Calu3 (cell line): ENCODE measurements at regions not wholly inside any gene's neighbourhood (a gene's known extent, or its start where the extent isn't known, plus 50 kb on each side); places are given as distances from the start of the nearest gene placed in this dataset.
"Not testable (repeated sequence)": the region's sequence is repeated elsewhere in the genome, so short reads cannot be mapped to it uniquely, and the experiment has no call there.

ENCODE experiments used
- BruUV-seq: library from RNA; stranded (reverse); fragments of 400-500 nt; replicated peaks from 2 replicates; lab custom pipeline; 2021; lab: Mats Ljungman, UMichigan
- CTCF ChIA-PET: fragments of 300-600 bp; sonication (Branson Sonifier 250); formaldehyde crosslinking; loops from one replicate; lab custom pipeline; 2022; ENCODE audit warnings: antibody characterized with exemption; lab: Charles Lee
- DNase-seq: peaks from one replicate; pipeline ENCODE4 v3.0.0; 2022
- H3K27ac Mint-ChIP-seq: one replicate; pipeline ENCODE4 v1.8.0; 2022; ENCODE audit warnings: mixed read lengths; ENCODE audit not compliant: unreplicated experiment
- H3K27me3 Mint-ChIP-seq: one replicate; pipeline ENCODE4 v1.8.0; 2022; ENCODE audit warnings: mixed read lengths; ENCODE audit not compliant: unreplicated experiment
- H3K36me3 Mint-ChIP-seq: one replicate; pipeline ENCODE4 v1.8.0; 2022; ENCODE audit warnings: mild to moderate bottlenecking, moderate library complexity, mixed read lengths; ENCODE audit not compliant: insufficient read depth, unreplicated experiment
- H3K4me1 Mint-ChIP-seq: one replicate; pipeline ENCODE4 v1.8.0; 2022; ENCODE audit warnings: mild to moderate bottlenecking, low read depth, mixed read lengths; ENCODE audit not compliant: unreplicated experiment
- H3K4me3 Mint-ChIP-seq: one replicate; pipeline ENCODE4 v1.8.0; 2022; ENCODE audit warnings: mild to moderate bottlenecking, low read depth, moderate library complexity, mixed read lengths; ENCODE audit not compliant: unreplicated experiment
- H3K9me3 Mint-ChIP-seq: one replicate; pipeline ENCODE4 v1.8.0; 2022; ENCODE audit warnings: low read depth, mixed read lengths; ENCODE audit not compliant: unreplicated experiment
- CTCF ChIP-seq: fragments of 200-600 bp; IDR thresholded peaks from one replicate; pipeline ENCODE4 v1.8.0; 2022; ENCODE audit warnings: antibody characterized with exemption; ENCODE audit not compliant: unreplicated experiment
- intact Hi-C: fragments of 100-400 bp; cut with micrococcal nuclease; formaldehyde crosslinking; loops from one replicate; pipeline ENCODE4 v1.10.0; 2022; ENCODE audit not compliant: unreplicated experiment

DNA sequence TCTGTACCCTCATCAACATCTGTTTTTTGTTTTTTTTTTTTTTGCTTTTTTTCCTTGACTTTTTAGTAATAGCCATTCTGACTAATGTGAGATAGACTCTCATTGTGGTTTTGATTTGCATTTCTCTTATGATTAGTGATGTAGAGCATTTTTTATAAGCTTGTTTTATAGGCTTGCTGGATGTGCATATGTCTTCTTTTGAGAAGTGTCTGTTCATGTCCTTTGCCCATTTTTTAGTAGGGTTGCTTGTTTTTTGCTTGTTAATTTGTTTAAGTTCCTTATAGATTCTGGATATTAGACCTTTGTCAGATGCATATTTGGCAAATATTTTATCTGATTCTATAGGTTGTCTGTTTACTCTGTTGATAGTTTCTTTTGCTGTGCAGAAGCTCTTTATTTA is 53.5 kb upstream of the FAR1 start:
- CTCF ChIA-PET, H3K4me1 Mint-ChIP-seq, H3K4me3 Mint-ChIP-seq, H3K9me3 Mint-ChIP-seq, BruUV-seq, intact Hi-C loops, H3K36me3 Mint-ChIP-seq, H3K27ac Mint-ChIP-seq, DNase-seq: not testable (repeated sequence)
- H3K27me3 Mint-ChIP-seq: peaks cover 13% of the 10 kb centered on the region

- H3K36me3 Mint-ChIP-seq: no peaks in the 10 kb centered on the region
- BruUV-seq: no TSS peak
These were observed 59.8 kb upstream of the FAR1 start for GRCh38 chr11:13608656-13609055.

DNA sequence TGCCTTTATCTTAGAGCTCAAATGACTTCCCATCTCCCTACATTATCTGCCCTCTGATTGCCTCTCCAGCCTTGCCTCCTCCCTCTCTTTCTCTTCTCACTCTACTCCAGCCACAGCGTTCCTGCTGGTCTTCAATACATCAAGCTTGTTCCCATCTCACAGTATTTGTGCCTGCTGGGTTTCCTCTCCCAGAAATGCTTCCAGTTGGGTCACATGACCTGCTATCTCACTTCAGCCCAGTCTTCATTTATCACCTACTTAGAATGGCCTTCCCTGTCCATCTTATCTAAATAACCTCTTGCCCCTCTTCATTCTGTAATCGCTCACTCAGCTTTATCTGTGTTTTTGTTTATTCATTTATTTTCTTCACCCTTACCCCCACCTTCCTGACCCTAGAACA is 61.8 kb upstream of the FAR1 start:
- Mint-ChIP-seq H3K27me3 (peaks cover 11% of the 10 kb centered on the region), H3K9me3 (no peaks in the 10 kb centered on the region), H3K4me3 (no peak overlapping the region), H3K4me1 (no peaks in the 10 kb centered on the region), H3K27ac (no peak overlapping the region), H3K36me3 (no peaks in the 10 kb centered on the region)
- CTCF ChIA-PET: no interaction called here
- BruUV-seq: no TSS peak
- DNase-seq: no peak
- no peak for TF ChIP-seq CTCF
- intact Hi-C loops: no loop called here

More at GRCh38 chr11:13608656-13609055, 59.8 kb upstream of the FAR1 start:
- Mint-ChIP-seq H3K4me1 (no peaks in the 10 kb centered on the region), H3K27me3 (peaks cover 13% of the 10 kb centered on the region), H3K9me3 (no peaks in the 10 kb centered on the region), H3K27ac (no peak overlapping the region), H3K4me3 (no peak overlapping the region)
- TF ChIP-seq CTCF: no peak
- CTCF ChIA-PET: no interaction called here
- intact Hi-C loops: no loop called here
- no peak for DNase-seq

- CTCF ChIA-PET: no interaction called here
- Mint-ChIP-seq H3K36me3 (no peaks in the 10 kb centered on the region), H3K4me1 (no peaks in the 10 kb centered on the region), H3K9me3 (no peaks in the 10 kb centered on the region), H3K27me3 (peaks cover 28% of the 10 kb centered on the region), H3K4me3 (no peak overlapping the region), H3K27ac (no peak overlapping the region)
- DNase-seq: no peak
- intact Hi-C loops: no loop called here
- no peak for TF ChIP-seq CTCF
- BruUV-seq: no TSS peak
These were observed 64.8 kb upstream of the FAR1 start for GRCh38 chr11:13603661-13604060.

DNA sequence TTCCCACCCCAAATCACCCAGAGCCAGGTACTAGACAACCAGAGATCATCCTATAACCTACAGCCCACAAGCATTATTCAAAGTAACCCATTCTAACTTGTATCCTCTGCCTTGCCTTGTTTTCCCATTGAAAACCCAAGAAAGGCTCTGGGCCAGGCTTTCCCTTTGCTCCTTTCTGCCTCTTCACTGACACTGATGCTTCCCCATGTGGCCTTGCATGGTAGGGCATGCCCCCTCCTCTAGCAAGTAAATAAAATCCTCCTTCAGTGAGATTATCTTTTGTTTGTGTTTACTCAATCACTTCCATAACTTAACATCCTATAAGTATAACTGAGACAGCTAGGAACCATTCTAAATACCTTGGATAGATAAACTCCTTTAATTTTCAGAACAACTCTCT is 65.6 kb upstream of the FAR1 start:
- H3K36me3 Mint-ChIP-seq: no peaks in the 10 kb centered on the region
- DNase-seq: no peak
- H3K27me3 Mint-ChIP-seq: peaks cover 37% of the 10 kb centered on the region
- no TSS peak for BruUV-seq
- no peaks in the 10 kb centered on the region for H3K9me3 Mint-ChIP-seq
- H3K27ac Mint-ChIP-seq: no peak overlapping the region
- TF ChIP-seq CTCF: no peak
- no peak overlapping the region for H3K4me3 Mint-ChIP-seq
- no peaks in the 10 kb centered on the region for H3K4me1 Mint-ChIP-seq
- intact Hi-C loops: no loop called here
- CTCF ChIA-PET: no interaction called here
